ENCODE measurements at regions not wholly inside any gene's neighbourhood (a gene's known extent, or its start where the extent isn't known, plus 50 kb on each side); places are given as distances from the start of the nearest gene placed in this dataset.

DNA sequence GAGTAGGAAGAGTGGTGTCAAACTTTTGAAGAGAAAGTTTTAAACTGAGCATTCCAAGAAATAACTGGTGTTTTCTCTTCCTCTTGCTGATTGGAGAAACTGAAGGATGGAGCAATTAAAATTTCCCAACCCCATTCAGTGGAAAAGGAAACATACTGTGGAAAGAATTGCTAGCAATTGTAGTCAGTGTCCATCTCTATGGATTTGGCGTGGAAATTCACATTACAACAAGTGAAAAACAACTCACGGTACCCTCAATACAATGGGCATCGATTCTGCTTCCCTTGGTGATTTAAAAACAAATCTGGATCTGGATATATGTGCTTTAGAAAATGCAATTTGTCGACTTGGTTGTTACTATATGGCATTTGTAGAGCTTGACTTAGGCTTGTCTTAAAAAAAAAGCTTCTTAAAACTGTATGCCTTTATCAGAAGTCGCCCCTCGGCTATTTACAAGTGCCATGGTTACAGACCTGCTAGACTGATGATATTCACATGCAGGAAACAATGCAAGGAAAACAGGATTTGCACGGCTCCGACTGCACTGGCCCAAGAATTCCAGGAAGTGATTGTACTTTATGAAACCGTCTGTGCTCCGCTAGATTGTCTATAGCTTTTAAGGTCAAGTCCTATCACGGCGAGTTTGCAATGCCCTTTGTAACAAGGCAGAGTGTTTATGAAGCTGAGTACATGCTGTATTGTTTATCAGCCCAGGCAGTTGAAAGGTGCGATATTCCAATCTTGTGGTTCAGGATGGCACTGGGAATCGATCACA is 131.7 kb upstream of the PHACTR1 start:
- no peak overlapping the region for H4K5ac ChIP-seq (ENCODE audit: insufficient read length, low read depth, low read length)
- H3K56ac ChIP-seq (ENCODE audit: insufficient read length, low read depth, low read length) = no peak overlapping the region
- Mint-ChIP-seq H3K9me3 (no peaks in the 10 kb centered on the region), H3K36me3 (ENCODE audit: insufficient read depth in 1 of 3, low read depth in 3 of 3) (no peaks in the 10 kb centered on the region), H3K4me1 (peaks cover 3 to 4% of the 10 kb centered on the region in 2 experiments; a peak in 3 of 4 replicates), H3K4me3 (no peak overlapping the region), H3K27ac (no peak overlapping the region; a peak in 1 of 7 replicates), H3K27me3 (ENCODE audit: low read depth) (no peaks in the 10 kb centered on the region)
- no CpG with 5 or more reads among the region's 14 CpGs for WGBS (ENCODE audit: extremely low coverage, insufficient read length, low lambda C conversion rate)
- H2AK5ac ChIP-seq (ENCODE audit: insufficient read length, low read length) = no peak overlapping the region
- no peak overlapping the region for H2AFZ ChIP-seq (ENCODE audit: low read length)
- H2BK15ac ChIP-seq (ENCODE audit: low read depth, low read length) = no peak overlapping the region
- no peaks in the 10 kb centered on the region for H3K27me3 ChIP-seq (ENCODE audit: insufficient read depth, low read length)
- no peak overlapping the region for H2BK20ac ChIP-seq (ENCODE audit: low read depth, low read length, poor library complexity, severe bottlenecking)
- H3K4me1 ChIP-seq (ENCODE audit: insufficient read depth, low read length) = no peaks in the 10 kb centered on the region
- TF ChIP-seq, protein P1, sequence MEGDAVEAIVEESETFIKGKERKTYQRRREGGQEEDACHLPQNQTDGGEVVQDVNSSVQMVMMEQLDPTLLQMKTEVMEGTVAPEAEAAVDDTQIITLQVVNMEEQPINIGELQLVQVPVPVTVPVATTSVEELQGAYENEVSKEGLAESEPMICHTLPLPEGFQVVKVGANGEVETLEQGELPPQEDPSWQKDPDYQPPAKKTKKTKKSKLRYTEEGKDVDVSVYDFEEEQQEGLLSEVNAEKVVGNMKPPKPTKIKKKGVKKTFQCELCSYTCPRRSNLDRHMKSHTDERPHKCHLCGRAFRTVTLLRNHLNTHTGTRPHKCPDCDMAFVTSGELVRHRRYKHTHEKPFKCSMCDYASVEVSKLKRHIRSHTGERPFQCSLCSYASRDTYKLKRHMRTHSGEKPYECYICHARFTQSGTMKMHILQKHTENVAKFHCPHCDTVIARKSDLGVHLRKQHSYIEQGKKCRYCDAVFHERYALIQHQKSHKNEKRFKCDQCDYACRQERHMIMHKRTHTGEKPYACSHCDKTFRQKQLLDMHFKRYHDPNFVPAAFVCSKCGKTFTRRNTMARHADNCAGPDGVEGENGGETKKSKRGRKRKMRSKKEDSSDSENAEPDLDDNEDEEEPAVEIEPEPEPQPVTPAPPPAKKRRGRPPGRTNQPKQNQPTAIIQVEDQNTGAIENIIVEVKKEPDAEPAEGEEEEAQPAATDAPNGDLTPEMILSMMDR (conservative IDR thresholded peaks at IDR 0.05) = no peak
- DNase-seq = no peak
- H4K20me1 ChIP-seq (ENCODE audit: control insufficient read depth, insufficient read depth, insufficient read length) = no peaks in the 10 kb centered on the region
- H3K9ac ChIP-seq (ENCODE audit: extremely low read depth, insufficient read length, low read length) = no peak overlapping the region
- no peaks in the 10 kb centered on the region for H3K23me2 ChIP-seq (ENCODE audit: insufficient read length, low read depth, low read length, poor library complexity, severe bottlenecking)
- H3K79me2 ChIP-seq (ENCODE audit: insufficient read depth, low read length) = no peaks in the 10 kb centered on the region
- H3K14ac ChIP-seq (ENCODE audit: insufficient read depth, low read length) = no peak overlapping the region
- no peak overlapping the region for H2BK120ac ChIP-seq (ENCODE audit: low read depth, low read length, poor library complexity, severe bottlenecking)
- H3T11ph ChIP-seq (ENCODE audit: low read length) = no peak overlapping the region
- no peaks in the 10 kb centered on the region for H3K79me1 ChIP-seq (ENCODE audit: insufficient read depth, low read depth, low read length, poor library complexity, severe bottlenecking)
- no peak overlapping the region for H3K23ac ChIP-seq (ENCODE audit: insufficient read length, low read depth, low read length)
- H3K4ac ChIP-seq (ENCODE audit: low read depth, low read length) = no peak overlapping the region
- no peak overlapping the region for H4K8ac ChIP-seq (replicated peaks; ENCODE audit: insufficient read length, low read depth, low read length)
- H3K27ac ChIP-seq (ENCODE audit: insufficient read length, low read depth, low read length) = no peak overlapping the region
- H2BK5ac ChIP-seq (ENCODE audit: insufficient read length, low read length) = no peak overlapping the region
- H2BK12ac ChIP-seq (ENCODE audit: insufficient read length, low read depth, low read length) = no peak overlapping the region
- H3K4me2 ChIP-seq (ENCODE audit: insufficient read depth, insufficient read length, low read length) = no peak overlapping the region
- H4K91ac ChIP-seq (ENCODE audit: insufficient read length, low read depth, low read length) = no peak overlapping the region
- H3K18ac ChIP-seq (ENCODE audit: insufficient read length, low read depth, low read length) = no peak overlapping the region
- no peaks in the 10 kb centered on the region for H3K9me3 ChIP-seq (ENCODE audit: control insufficient read depth, low read depth, low read length)

Data from H9 (cell line).